Caco-2 (cell line): ENCODE measurements at regions not wholly inside any gene's neighbourhood (a gene's known extent, or its start where the extent isn't known, plus 50 kb on each side); places are given as distances from the start of the nearest gene placed in this dataset.

Source experiments
- BruUV-seq: library from RNA; stranded (reverse); fragments of 400-500 nt; replicated peaks from 2 replicates; lab custom pipeline; 2021; lab: Mats Ljungman, UMichigan
- CTCF ChIA-PET: fragments of 300-600 bp; sonication (Branson Sonifier 250); formaldehyde crosslinking; loops from one replicate; lab custom pipeline; 2022; ENCODE audit warnings: antibody characterized with exemption; lab: Charles Lee
- POLR2A ChIA-PET: fragments of 300-600 bp; sonication (Branson Sonifier 250); formaldehyde crosslinking; loops from one replicate; lab custom pipeline; 2022; ENCODE audit warnings: antibody characterized with exemption; lab: Charles Lee
- DNase-seq, 2 experiments: peaks; one replicate each; pipeline versions ENCODE4 v3.0.0 to v3.0.0-alpha.2; 2020 to 2022
- H3K27me3 ChIP-seq: replicated peaks from 2 replicates; pipeline ENCODE4 v1.6.0; 2011; ENCODE audit warnings: low read length; ENCODE audit not compliant: control insufficient read depth, insufficient read depth
- H3K36me3 ChIP-seq: 2 replicates; pipeline ENCODE4 v1.5.1; 2011; ENCODE audit warnings: low read length; ENCODE audit not compliant: control insufficient read depth, insufficient read depth
- H3K4me1 ChIP-seq: fragments of 250-450 bp; sonication (Bioruptor Pico); 2 replicates; pipeline ENCODE4 v1.5.1; 2020; ENCODE audit warnings: mild to moderate bottlenecking
- H3K4me3 ChIP-seq: 2 replicates; pipeline ENCODE4 v1.5.1; 2011; ENCODE audit warnings: low read depth, mild to moderate bottlenecking, control low read depth, low read length
- H3K9me3 ChIP-seq: fragments of 250-450 bp; sonication (Bioruptor Pico); 2 replicates; pipeline ENCODE4 v1.5.1; 2020; ENCODE audit warnings: mild to moderate bottlenecking, moderate library complexity
- H3K27ac Mint-ChIP-seq: one replicate; pipeline ENCODE4 v1.8.0; 2022; ENCODE audit warnings: mixed read lengths; ENCODE audit not compliant: unreplicated experiment
- H3K27me3 Mint-ChIP-seq: one replicate; pipeline ENCODE4 v1.8.0; 2022; ENCODE audit warnings: mixed read lengths; ENCODE audit not compliant: insufficient read depth, unreplicated experiment
- H3K36me3 Mint-ChIP-seq: one replicate; pipeline ENCODE4 v1.8.0; 2022; ENCODE audit warnings: mild to moderate bottlenecking, mixed read lengths; ENCODE audit not compliant: insufficient read depth, unreplicated experiment
- H3K4me1 Mint-ChIP-seq: one replicate; pipeline ENCODE4 v1.8.0; 2022; ENCODE audit warnings: low read depth, mixed read lengths; ENCODE audit not compliant: unreplicated experiment
- H3K4me3 Mint-ChIP-seq: one replicate; pipeline ENCODE4 v1.8.0; 2022; ENCODE audit warnings: mild to moderate bottlenecking, moderate library complexity, mixed read lengths; ENCODE audit not compliant: unreplicated experiment
- H3K9me3 Mint-ChIP-seq: one replicate; pipeline ENCODE4 v1.8.0; 2022; ENCODE audit warnings: mixed read lengths; ENCODE audit not compliant: unreplicated experiment
- intact Hi-C: fragments of 100-400 bp; cut with micrococcal nuclease; formaldehyde crosslinking; loops from one replicate; pipeline ENCODE4 v1.10.0; 2022; ENCODE audit not compliant: unreplicated experiment
- TF ChIP-seq, protein P1 (sequence below), 2 experiments: fragments of 200-600 bp in 1 of 2; IDR thresholded peaks; 1 replicate in 1 of 2; 2 replicates in 1 of 2; pipeline versions ENCODE4 v1.5.1 to v1.8.0; 2011 to 2022; ENCODE audit warnings: antibody characterized with exemption in 1 of 2, control low read depth in 1 of 2, inconsistent platforms in 1 of 2, low read depth in 1 of 2, low read length in 1 of 2, mild to moderate bottlenecking in 1 of 2, moderate library complexity in 1 of 2; ENCODE audit not compliant: insufficient read depth in 1 of 2, severe bottlenecking in 1 of 2, unreplicated experiment in 1 of 2

DNA sequence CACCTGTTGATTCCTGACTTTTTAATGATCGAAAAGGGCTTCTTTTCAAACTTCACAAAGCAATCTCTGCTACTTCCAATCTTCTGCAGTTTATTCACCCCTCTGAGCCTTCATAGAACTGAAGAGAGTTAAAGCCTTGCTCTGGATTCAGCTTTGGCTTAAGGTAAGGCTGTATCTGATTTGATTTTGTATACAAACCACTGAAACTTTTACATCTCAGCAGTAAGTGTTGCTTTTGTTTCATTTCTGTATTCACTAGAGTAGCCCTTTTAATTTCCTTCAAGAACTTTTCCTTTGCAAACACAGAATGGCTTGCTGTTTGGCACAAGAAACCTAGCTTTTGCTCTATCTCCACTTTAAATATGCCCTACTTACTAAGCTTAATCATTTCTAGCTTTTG lies 1193.0 kb upstream of the GBE1 start:
- Mint-ChIP-seq H3K4me1 (no peaks in the 10 kb centered on the region), H3K27ac (no peak overlapping the region), H3K27me3 (no peaks in the 10 kb centered on the region), H3K4me3 (no peak overlapping the region), H3K36me3 (no peaks in the 10 kb centered on the region), H3K9me3 (no peaks in the 10 kb centered on the region)
- intact Hi-C loops, result no loop called here
- no peak for DNase-seq
- CTCF ChIA-PET, result no interaction called here
- H3K4me3 ChIP-seq, result no peak overlapping the region
- no peaks in the 10 kb centered on the region for H3K4me1 ChIP-seq
- H3K9me3 ChIP-seq, result no peaks in the 10 kb centered on the region
- H3K27me3 ChIP-seq, result no peaks in the 10 kb centered on the region
- H3K36me3 ChIP-seq, result no peaks in the 10 kb centered on the region
- TF ChIP-seq, protein P1, sequence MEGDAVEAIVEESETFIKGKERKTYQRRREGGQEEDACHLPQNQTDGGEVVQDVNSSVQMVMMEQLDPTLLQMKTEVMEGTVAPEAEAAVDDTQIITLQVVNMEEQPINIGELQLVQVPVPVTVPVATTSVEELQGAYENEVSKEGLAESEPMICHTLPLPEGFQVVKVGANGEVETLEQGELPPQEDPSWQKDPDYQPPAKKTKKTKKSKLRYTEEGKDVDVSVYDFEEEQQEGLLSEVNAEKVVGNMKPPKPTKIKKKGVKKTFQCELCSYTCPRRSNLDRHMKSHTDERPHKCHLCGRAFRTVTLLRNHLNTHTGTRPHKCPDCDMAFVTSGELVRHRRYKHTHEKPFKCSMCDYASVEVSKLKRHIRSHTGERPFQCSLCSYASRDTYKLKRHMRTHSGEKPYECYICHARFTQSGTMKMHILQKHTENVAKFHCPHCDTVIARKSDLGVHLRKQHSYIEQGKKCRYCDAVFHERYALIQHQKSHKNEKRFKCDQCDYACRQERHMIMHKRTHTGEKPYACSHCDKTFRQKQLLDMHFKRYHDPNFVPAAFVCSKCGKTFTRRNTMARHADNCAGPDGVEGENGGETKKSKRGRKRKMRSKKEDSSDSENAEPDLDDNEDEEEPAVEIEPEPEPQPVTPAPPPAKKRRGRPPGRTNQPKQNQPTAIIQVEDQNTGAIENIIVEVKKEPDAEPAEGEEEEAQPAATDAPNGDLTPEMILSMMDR (IDR thresholded peaks at IDR 0.05; ENCODE audit: insufficient read depth in 1 of 2, low read depth in 1 of 2, low read length in 1 of 2, severe bottlenecking in 1 of 2, unreplicated experiment in 1 of 2), result no peak
- BruUV-seq, result no TSS peak
- POLR2A ChIA-PET, result no interaction called here

DNA sequence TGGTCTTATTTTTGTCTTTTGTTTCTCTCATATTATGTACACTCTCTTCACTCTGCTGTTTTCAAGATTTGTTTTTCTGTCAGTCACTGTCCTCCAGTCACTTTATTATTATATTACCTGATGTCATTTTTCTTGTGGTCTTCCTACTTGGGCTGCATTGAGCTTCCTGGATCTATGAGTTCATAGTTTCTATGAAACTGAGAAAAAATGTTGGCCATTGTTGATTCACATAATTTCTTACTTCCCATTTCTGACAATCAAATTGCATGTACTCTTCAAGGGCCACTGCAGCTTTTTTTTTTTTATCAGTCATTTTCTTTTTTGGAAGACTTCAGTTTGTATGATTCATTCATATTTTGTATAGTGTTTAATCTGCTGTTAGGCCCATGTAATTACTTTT lies 1180.6 kb upstream of the GBE1 start:
- intact Hi-C loops, result no loop called here
- H3K4me3 ChIP-seq, result no peak overlapping the region
- no peak overlapping the region for H3K4me3 Mint-ChIP-seq
- no peaks in the 10 kb centered on the region for H3K4me1 ChIP-seq
- ChIA-PET POLR2A (no interaction called here), CTCF (no interaction called here)
- no peaks in the 10 kb centered on the region for H3K27me3 ChIP-seq
- no peak overlapping the region for H3K27ac Mint-ChIP-seq
- DNase-seq, result no peak
- no peaks in the 10 kb centered on the region for H3K9me3 ChIP-seq
- no peaks in the 10 kb centered on the region for H3K36me3 ChIP-seq
- H3K36me3 Mint-ChIP-seq, result no peaks in the 10 kb centered on the region
- BruUV-seq, result no TSS peak
- no peaks in the 10 kb centered on the region for H3K4me1 Mint-ChIP-seq
- H3K9me3 Mint-ChIP-seq, result peaks cover 9% of the 10 kb centered on the region
- H3K27me3 Mint-ChIP-seq, result no peaks in the 10 kb centered on the region
- TF ChIP-seq, protein P1 (IDR thresholded peaks at IDR 0.05; ENCODE audit: insufficient read depth in 1 of 2, low read depth in 1 of 2, low read length in 1 of 2, severe bottlenecking in 1 of 2, unreplicated experiment in 1 of 2), result no peak

DNA sequence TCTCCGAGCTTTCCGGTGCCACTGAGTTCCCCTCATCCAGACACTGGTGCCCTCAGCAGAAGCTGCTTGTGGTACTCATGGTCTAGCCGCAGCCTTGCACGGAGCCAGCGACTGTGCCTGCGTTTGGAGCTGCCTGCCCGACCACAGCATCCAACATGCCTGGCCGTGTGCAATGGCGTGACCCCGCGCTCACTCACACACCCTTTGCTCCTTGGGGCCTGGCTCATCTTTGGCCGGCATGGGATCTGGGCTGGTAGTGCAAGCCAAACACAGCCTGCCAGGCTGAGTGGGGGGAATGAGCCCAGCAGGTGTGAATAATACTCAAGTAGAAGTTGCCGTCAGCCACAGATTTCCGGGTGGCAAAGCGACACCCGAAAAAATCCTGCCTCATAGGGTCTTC lies 1178.7 kb upstream of the GBE1 start:
- Histone ChIP-seq H3K4me3 (no peak overlapping the region), H3K9me3 (no peaks in the 10 kb centered on the region), H3K4me1 (no peaks in the 10 kb centered on the region), H3K27me3 (no peaks in the 10 kb centered on the region), H3K36me3 (no peaks in the 10 kb centered on the region)
- no peaks in the 10 kb centered on the region for H3K36me3 Mint-ChIP-seq
- no peaks in the 10 kb centered on the region for H3K4me1 Mint-ChIP-seq
- intact Hi-C loops, result no loop called here
- H3K27me3 Mint-ChIP-seq, result no peaks in the 10 kb centered on the region
- peaks cover 9% of the 10 kb centered on the region for H3K9me3 Mint-ChIP-seq
- no peak for DNase-seq
- TF ChIP-seq, protein P1 (IDR thresholded peaks at IDR 0.05; ENCODE audit: insufficient read depth in 1 of 2, low read depth in 1 of 2, low read length in 1 of 2, severe bottlenecking in 1 of 2, unreplicated experiment in 1 of 2), result no peak
- H3K27ac Mint-ChIP-seq, result no peak overlapping the region
- BruUV-seq, result no TSS peak
- H3K4me3 Mint-ChIP-seq, result no peak overlapping the region
- ChIA-PET POLR2A (no interaction called here), CTCF (no interaction called here)
